ENCODE measurements at regions not wholly inside any gene's neighbourhood (a gene's known extent, or its start where the extent isn't known, plus 50 kb on each side); places are given as distances from the start of the nearest gene placed in this dataset.
"Not testable (repeated sequence)": the region's sequence is repeated elsewhere in the genome, so short reads cannot be mapped to it uniquely, and the experiment has no call there.

DNA sequence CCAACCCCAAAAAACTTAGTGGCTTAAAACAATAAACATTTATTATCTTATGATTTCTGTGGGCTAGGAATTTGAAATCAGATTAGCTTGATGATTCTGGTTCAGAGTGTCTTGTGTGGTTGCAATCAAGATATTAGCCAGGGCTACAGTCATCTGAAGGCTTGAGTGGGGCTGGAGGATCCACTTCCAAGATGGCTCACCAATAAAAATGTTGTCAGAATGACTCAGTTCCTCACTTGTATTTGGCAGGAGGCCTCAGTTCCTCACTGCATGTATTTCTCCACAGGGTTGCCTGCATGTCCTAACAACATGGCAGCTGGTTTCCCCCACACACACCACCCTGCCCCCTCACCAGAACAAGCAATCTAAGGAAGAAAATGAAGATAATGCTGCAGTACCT lies 98.2 kb upstream of the NIPBL start:
- DNase-seq, result no peak

DNA sequence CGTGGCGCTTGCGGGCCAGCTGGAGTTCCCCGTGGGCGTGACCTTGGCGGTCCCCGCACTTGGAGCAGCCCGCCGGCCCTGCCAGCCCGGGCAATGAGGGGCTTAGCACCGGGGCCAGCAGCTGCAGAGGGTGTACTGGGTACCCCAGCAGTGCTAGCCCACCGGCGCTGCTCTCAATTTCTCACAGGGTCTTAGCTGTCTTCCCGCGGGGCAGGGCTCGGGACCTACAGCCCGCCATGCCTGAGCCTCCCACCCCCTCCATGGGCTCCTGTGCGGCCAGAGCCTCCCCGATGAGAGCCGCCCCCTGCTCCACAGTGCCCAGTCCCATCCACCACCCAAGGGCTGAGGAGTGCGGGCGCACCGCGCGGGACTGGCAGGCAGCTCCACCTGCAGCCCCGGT lies 94.0 kb upstream of the NIPBL start:
- not testable (repeated sequence) for DNase-seq

DNA sequence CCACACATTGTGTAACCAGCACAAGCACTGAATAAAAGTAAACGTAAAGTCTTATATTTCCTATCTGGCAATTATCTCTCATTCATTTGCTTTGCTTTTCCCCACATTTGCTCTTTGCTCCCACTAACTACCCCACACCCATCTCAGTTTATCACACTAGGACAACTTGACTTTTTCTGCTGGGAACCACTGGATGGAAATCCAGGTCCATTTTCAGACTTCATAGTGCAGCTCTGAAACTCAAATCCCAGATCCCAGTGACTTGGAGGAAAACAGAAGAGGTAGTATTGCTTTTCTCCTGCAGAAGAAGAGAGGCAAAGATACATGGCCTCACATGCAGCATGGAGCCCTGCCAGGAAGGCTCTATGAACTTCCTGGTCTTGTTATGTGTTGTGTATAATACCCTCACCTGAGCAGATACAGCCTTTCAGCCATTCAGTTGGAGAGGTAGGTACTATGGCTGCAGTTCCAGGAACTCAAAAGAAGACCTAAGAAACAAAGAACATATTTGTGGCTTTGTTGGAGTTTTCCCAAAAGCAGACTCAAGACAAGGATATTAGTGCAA lies 90.0 kb upstream of the NIPBL start:
- DNase-seq, result no peak

- DNase-seq, result no peak
These were observed 89.0 kb upstream of the NIPBL start for GRCh38 chr5:36787365-36788093.

GRCh38 chr5:36790847-36791246 lies 85.7 kb upstream of the NIPBL start:
- DNase-seq, result no peak

DNA sequence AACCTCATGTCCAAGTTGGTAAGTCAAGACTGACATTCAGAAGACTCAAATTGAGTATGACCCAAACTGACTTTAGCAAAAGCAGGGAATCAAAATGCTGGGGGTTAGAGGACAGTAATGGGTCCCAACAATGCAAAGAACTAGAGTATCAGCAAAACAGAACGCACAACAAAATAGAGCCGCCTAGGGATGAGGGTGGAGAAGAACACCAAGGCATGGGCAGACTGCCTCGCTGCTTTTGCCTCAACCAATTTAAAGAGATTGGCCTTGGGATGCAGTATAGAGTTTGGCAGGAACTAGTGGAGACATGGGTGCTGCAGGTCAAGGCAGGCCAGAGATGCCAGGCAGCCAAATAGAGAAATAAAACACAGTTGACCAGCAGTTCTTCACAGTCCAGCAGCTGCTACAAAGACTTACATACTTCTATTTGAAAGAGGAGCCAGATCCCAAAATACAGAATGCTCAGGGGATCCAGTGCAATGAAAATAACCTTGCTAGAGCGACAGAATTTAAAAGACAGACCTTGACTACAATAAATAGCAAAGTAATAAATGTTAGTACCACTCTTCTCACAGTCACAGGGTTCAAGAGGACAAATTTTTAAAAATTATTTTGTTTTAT lies 83.9 kb upstream of the NIPBL start:
- DNase-seq, result no peak

DNA sequence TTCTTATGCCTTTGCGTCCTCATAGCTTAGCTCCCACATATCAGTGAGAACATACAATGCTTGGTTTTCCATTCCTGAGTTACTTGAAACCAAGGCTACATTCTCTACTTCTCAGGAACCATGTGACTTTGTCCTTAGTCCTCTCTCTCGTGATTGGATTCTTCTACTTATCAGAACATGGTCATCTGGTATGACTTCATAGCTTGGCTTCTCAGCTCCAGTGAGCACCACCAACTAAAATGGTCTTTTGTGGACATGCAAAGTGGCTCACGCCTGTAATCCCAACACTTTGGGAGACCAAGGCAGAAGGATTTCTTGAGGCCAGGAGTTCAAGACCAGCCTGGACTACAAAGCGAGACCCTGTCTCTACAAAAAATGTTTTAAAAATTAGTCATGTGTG lies 81.2 kb upstream of the NIPBL start:
- DNase-seq, result no peak

DNA sequence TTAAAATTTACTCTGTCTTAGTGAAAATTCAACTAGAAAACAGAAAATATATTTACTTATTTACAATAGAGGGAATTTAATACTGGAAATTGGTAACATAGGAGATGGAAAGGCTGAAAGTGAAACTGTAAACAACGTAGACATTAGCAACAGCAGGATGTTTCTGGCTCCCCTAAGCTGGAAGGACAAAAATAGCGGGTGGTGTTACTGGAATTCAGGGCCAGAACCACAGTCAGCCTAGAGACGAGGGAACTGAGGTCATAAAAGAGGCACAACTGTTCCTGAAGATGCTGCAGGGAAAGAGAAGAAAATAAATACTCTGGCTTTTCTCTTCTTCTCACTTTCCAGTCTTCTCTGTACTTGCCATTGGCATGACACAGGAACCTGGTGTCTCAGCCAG lies 80.4 kb upstream of the NIPBL start:
- no peak for DNase-seq

DNA sequence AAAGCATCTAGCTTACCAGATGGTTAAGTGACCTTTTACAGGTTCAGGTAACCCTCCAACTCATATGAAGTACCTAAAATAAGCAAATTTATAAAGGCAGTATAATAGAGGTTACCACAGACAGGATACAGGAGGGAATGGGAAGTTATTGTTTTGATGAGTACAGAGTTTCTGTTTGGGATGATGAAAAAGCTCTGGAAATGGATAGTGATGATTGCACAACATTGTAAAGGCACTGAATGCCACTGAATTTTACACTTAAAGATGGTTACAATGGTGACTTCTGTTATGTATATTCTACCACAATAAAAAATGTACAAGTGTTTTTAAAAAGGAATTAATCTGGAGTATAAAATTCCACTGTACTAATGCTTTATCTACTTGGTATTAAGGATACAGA lies 75.0 kb upstream of the NIPBL start:
- no peak for DNase-seq

DNA sequence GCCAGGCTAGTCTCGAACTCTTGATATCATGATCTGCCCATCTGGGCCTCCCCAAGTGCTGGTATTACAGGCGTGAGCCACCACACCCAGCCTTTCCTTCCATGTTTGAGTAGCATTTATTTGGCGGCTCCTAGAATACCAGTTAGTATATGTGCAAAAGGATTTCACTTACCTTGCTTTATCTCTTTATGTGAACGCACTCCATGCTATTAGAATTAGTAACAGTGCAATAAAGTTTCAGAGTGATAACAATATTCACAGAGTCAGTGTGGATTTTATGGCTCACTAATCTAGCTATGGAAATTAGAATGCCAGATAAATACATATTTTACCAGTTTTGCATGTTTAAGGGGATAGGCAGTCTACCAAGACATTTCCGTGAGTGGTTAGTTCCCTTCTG lies 74.4 kb upstream of the NIPBL start:
- no peak for DNase-seq

DNA sequence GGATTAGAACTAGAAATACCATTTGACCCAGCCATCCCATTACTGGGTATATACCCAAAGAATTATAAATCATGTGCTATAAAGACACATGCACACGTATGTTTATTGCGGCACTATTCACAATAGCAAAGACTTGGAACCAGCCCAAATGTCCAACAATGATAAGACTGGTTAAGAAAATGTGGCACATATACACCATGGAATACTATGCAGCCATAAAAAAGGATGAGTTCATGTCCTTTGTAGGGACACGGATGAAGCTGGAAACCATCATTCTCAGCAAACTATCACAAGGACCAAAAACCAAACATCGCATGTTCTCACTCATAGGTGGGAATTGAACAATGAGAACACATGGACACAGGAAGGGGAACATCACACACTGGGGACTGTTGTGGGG lies 63.3 kb upstream of the NIPBL start:
- not testable (repeated sequence) for DNase-seq

DNA sequence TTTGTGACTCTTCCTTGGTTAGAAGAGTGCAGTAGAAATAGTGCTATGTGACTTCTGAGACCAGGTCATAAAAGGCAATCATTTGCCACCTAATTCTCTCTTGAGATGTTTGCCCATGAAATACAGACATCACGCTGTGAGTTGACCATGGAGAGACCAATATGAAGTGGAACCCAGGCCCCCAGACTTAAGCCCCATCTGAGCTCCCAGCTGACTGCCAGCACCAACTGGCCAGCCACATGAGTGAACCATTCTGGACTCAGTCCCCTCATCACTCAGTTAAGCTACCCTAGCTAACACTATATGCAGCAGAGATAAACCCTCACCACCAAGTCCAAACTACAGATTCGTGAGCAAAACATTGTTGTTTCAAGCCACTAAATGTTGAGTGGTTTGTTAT lies 60.7 kb upstream of the NIPBL start:
- no peak for DNase-seq

- DNase-seq, result no peak
These were observed 55.7 kb upstream of the NIPBL start for GRCh38 chr5:36820900-36821299.

DNA sequence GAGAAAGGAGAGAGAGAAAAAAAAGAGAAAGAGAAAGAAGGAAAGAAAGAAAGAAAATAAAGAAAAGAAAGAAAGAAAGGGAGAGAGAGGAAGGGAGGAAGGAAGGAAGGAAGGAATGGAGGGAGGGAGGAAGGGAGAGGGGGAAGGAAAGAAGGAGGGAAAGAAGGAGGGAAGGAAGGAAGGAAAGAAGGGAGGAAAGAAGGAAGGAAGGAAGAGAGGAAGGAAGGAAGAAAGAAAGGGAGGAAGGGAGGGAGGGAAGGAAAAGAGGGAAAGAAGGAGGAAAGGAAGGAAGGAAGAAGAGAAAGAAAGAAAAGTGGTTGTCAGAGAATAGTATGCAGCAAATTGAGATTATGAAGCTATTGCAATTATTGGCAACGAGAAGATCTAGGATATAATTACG lies 49.9 kb upstream of the NIPBL start:
- DNase-seq, result no peak

Data from nucleus accumbens (tissue), 56 donors.